ENCODE measurements at regions not wholly inside any gene's neighbourhood (a gene's known extent, or its start where the extent isn't known, plus 50 kb on each side); places are given as distances from the start of the nearest gene placed in this dataset.

DNA sequence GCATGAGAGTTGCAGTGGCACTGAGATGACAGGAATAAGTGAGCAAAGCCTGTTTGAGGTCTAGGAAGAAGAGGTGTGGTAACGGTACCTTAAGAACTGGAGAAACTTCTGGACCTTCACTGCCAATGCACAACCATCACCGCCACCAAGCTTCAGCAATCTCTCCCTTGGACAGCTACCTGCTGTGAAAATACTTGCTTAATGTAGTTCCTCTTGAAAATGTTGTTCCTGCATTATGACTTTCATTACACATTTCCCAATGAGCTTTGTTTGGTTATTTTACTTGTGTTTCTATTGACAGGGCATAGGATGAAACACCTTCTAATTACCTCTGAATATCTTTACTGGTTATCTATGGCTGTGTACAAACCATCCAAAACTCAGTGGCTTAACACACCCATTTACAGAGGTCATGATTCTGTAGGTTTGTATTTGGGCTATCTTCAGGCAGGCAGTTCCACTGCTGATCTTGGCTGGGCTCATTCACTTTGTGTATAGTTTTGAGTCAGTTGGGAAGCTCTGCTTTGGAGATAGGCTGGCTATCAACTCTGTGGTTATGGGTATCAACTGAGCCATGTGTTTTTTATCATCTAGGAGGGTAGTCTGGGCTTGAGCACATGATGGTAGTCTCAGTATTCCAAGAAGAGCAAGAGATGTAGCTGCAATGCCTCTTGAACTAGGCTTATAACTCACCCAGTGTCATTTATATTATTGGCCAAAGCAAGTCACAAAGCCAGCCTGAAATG, 149.4 kb downstream of the ELAVL4 start:
- TF ChIP-seq NFIC (IDR thresholded peaks at IDR 0.05; ENCODE audit: low read length) (no peak), ZMYM4 (CRISPR knock-in tag; IDR thresholded peaks at IDR 0.05) (no peak), NR3C1 (CRISPR knock-in tag; IDR thresholded peaks at IDR 0.05) (no peak), ZNF138 (CRISPR knock-in tag; IDR thresholded peaks at IDR 0.05; ENCODE audit: low read depth) (no peak), KLF6 (CRISPR knock-in tag; IDR thresholded peaks at IDR 0.05) (no peak), MYC (CRISPR knock-in tag; IDR thresholded peaks at IDR 0.05; ENCODE audit: borderline replicate concordance) (no peak), ZNF644 (CRISPR knock-in tag; IDR thresholded peaks at IDR 0.05; ENCODE audit: low read depth) (no peak)
- TF ChIP-seq, protein P1, sequence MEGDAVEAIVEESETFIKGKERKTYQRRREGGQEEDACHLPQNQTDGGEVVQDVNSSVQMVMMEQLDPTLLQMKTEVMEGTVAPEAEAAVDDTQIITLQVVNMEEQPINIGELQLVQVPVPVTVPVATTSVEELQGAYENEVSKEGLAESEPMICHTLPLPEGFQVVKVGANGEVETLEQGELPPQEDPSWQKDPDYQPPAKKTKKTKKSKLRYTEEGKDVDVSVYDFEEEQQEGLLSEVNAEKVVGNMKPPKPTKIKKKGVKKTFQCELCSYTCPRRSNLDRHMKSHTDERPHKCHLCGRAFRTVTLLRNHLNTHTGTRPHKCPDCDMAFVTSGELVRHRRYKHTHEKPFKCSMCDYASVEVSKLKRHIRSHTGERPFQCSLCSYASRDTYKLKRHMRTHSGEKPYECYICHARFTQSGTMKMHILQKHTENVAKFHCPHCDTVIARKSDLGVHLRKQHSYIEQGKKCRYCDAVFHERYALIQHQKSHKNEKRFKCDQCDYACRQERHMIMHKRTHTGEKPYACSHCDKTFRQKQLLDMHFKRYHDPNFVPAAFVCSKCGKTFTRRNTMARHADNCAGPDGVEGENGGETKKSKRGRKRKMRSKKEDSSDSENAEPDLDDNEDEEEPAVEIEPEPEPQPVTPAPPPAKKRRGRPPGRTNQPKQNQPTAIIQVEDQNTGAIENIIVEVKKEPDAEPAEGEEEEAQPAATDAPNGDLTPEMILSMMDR (CRISPR knock-in tag; IDR thresholded peaks at IDR 0.05) = no peak
- TF ChIP-seq, protein P2, sequence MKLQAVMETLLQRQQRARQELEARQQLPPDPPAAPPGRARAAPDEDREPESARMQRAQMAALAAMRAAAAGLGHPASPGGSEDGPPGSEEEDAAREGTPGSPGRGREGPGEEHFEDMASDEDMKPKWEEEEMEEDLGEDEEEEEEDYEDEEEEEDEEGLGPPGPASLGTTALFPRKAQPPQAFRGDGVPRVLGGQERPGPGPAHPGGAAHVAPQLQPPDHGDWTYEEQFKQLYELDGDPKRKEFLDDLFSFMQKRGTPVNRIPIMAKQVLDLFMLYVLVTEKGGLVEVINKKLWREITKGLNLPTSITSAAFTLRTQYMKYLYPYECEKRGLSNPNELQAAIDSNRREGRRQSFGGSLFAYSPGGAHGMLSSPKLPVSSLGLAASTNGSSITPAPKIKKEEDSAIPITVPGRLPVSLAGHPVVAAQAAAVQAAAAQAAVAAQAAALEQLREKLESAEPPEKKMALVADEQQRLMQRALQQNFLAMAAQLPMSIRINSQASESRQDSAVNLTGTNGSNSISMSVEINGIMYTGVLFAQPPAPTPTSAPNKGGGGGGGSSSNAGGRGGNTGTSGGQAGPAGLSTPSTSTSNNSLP (IDR thresholded peaks at IDR 0.05; ENCODE audit: low read depth, low read length) = no peak
